ENCODE measurements at regions not wholly inside any gene's neighbourhood (a gene's known extent, or its start where the extent isn't known, plus 50 kb on each side); places are given as distances from the start of the nearest gene placed in this dataset.
"Not testable (repeated sequence)": the region's sequence is repeated elsewhere in the genome, so short reads cannot be mapped to it uniquely, and the experiment has no call there.

DNA sequence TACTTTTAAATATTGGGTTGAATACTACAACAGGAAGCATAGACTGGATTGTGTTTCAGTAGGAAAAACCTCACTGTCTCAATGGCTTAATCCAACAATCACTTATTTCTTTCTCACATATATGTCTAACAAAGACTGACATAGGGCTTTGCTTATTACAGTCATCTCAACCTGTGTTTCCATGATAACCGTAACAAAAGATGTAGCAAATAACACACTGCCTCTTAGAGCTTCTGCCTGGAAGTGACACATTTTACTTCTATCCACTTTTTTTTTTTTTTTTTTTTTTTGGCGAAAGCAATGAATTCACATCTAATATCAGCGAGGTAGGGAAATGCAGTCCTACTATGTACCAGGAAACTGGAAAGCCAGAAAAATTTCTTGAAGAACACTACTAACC is 204.9 kb upstream of the CDKN2B start:
- no peak for TF ChIP-seq CTCF (IDR thresholded peaks at IDR 0.05; ENCODE audit: borderline replicate concordance)
- H3K27ac ChIP-seq (replicated peaks): no peak overlapping the region
- H3K4me1 ChIP-seq: peaks cover 16% of the 10 kb centered on the region
- no peak overlapping the region for H3K4me3 ChIP-seq
- intact Hi-C loops (cut with micrococcal nuclease): no loop called here
- no peak for DNase-seq
- no peaks in the 10 kb centered on the region for H3K9me3 ChIP-seq (replicated peaks)
- H3K27me3 ChIP-seq (ENCODE audit: low read depth): no peaks in the 10 kb centered on the region
- no peaks in the 10 kb centered on the region for H3K36me3 ChIP-seq

GRCh38 chr9:22214497-22215031 is 205.5 kb upstream of the CDKN2B start:
- Histone ChIP-seq H3K4me1 (peaks cover 11% of the 10 kb centered on the region), H3K36me3 (no peaks in the 10 kb centered on the region), H3K27me3 (ENCODE audit: low read depth) (no peaks in the 10 kb centered on the region), H3K4me3 (no peak overlapping the region), H3K27ac (replicated peaks) (no peak overlapping the region), H3K9me3 (replicated peaks) (no peaks in the 10 kb centered on the region)
- DNase-seq: no peak
- no peak for TF ChIP-seq CTCF (IDR thresholded peaks at IDR 0.05; ENCODE audit: borderline replicate concordance)
- intact Hi-C loops (cut with micrococcal nuclease): no loop called here

- Histone ChIP-seq H3K27me3 (ENCODE audit: low read depth) (no peaks in the 10 kb centered on the region), H3K9me3 (replicated peaks) (no peaks in the 10 kb centered on the region), H3K4me1 (peaks cover 11% of the 10 kb centered on the region), H3K4me3 (no peak overlapping the region), H3K27ac (replicated peaks) (no peak overlapping the region), H3K36me3 (no peaks in the 10 kb centered on the region)
- no peak for TF ChIP-seq CTCF (IDR thresholded peaks at IDR 0.05; ENCODE audit: borderline replicate concordance)
- DNase-seq: no peak
- intact Hi-C loops (cut with micrococcal nuclease): no loop called here
Observed at GRCh38 chr9:22215521-22215920, 206.4 kb upstream of the CDKN2B start.

- intact Hi-C loops (cut with micrococcal nuclease): no loop called here
Observed at GRCh38 chr9:22216730-22217172, 207.6 kb upstream of the CDKN2B start.

GRCh38 chr9:22217254-22217653 is 208.1 kb upstream of the CDKN2B start:
- TF ChIP-seq CTCF (IDR thresholded peaks at IDR 0.05; ENCODE audit: borderline replicate concordance): no peak
- peaks cover 3% of the 10 kb centered on the region for H3K9me3 ChIP-seq (replicated peaks)
- H3K27ac ChIP-seq (replicated peaks): no peak overlapping the region
- intact Hi-C loops (cut with micrococcal nuclease): no loop called here
- H3K36me3 ChIP-seq: no peaks in the 10 kb centered on the region
- H3K4me3 ChIP-seq: no peak overlapping the region
- DNase-seq: no peak
- no peaks in the 10 kb centered on the region for H3K4me1 ChIP-seq
- H3K27me3 ChIP-seq (ENCODE audit: low read depth): no peaks in the 10 kb centered on the region

More at GRCh38 chr9:22216730-22217172, 207.6 kb upstream of the CDKN2B start:
- no peaks in the 10 kb centered on the region for H3K27me3 ChIP-seq (ENCODE audit: low read depth)
- H3K4me3 ChIP-seq: no peak overlapping the region
- no peak overlapping the region for H3K27ac ChIP-seq (replicated peaks)
- peaks cover 5% of the 10 kb centered on the region for H3K4me1 ChIP-seq
- H3K36me3 ChIP-seq: no peaks in the 10 kb centered on the region
- DNase-seq: no peak
- peaks cover 3% of the 10 kb centered on the region for H3K9me3 ChIP-seq (replicated peaks)
- no peak for TF ChIP-seq CTCF (IDR thresholded peaks at IDR 0.05; ENCODE audit: borderline replicate concordance)

GRCh38 chr9:22225856-22226255 is 216.8 kb upstream of the CDKN2B start:
- DNase-seq; H3K36me3 ChIP-seq; intact Hi-C loops (cut with micrococcal nuclease); H3K27me3 ChIP-seq (ENCODE audit: low read depth); H3K27ac ChIP-seq (replicated peaks); H3K4me1 ChIP-seq; H3K4me3 ChIP-seq: not testable (repeated sequence)
- peaks cover 25% of the 10 kb centered on the region for H3K9me3 ChIP-seq (replicated peaks)

Data from left ventricle myocardium inferior (tissue), 1 donor.